ENCODE measurements at regions not wholly inside any gene's neighbourhood (a gene's known extent, or its start where the extent isn't known, plus 50 kb on each side); places are given as distances from the start of the nearest gene placed in this dataset.
"Not testable (repeated sequence)": the region's sequence is repeated elsewhere in the genome, so short reads cannot be mapped to it uniquely, and the experiment has no call there.

DNA sequence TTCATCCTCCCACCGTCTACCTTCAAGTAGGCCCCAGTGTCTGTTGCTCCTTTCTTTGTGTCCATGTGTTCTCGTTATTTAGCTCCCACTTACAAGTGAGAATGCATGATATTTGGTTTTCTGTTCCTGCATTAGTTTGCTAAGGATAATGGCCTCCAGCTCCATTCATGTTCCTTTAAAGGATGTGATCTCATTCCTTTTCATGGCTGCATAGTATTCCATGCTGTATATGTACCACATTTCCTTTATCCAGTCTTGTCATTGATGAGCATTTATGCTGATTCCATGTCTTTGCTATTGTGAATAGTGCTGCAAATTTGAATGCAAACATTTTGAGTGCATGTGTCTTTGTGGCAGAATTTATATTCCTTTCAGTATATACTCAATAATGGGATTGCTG lies 259.6 kb upstream of the PELI2 start:
- H3K4me3 ChIP-seq (ENCODE audit: low read length), result no peak overlapping the region
- DNase-seq (ENCODE audit: low read depth), result no peak
- TF ChIP-seq, protein P1, sequence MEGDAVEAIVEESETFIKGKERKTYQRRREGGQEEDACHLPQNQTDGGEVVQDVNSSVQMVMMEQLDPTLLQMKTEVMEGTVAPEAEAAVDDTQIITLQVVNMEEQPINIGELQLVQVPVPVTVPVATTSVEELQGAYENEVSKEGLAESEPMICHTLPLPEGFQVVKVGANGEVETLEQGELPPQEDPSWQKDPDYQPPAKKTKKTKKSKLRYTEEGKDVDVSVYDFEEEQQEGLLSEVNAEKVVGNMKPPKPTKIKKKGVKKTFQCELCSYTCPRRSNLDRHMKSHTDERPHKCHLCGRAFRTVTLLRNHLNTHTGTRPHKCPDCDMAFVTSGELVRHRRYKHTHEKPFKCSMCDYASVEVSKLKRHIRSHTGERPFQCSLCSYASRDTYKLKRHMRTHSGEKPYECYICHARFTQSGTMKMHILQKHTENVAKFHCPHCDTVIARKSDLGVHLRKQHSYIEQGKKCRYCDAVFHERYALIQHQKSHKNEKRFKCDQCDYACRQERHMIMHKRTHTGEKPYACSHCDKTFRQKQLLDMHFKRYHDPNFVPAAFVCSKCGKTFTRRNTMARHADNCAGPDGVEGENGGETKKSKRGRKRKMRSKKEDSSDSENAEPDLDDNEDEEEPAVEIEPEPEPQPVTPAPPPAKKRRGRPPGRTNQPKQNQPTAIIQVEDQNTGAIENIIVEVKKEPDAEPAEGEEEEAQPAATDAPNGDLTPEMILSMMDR (conservative IDR thresholded peaks at IDR 0.05; ENCODE audit: low read length), result no peak

- not testable (repeated sequence) for H3K4me3 ChIP-seq (ENCODE audit: low read length); DNase-seq (ENCODE audit: low read depth)
Measured at GRCh38 chr14:55861561-55861960, 256.6 kb upstream of the PELI2 start.

DNA sequence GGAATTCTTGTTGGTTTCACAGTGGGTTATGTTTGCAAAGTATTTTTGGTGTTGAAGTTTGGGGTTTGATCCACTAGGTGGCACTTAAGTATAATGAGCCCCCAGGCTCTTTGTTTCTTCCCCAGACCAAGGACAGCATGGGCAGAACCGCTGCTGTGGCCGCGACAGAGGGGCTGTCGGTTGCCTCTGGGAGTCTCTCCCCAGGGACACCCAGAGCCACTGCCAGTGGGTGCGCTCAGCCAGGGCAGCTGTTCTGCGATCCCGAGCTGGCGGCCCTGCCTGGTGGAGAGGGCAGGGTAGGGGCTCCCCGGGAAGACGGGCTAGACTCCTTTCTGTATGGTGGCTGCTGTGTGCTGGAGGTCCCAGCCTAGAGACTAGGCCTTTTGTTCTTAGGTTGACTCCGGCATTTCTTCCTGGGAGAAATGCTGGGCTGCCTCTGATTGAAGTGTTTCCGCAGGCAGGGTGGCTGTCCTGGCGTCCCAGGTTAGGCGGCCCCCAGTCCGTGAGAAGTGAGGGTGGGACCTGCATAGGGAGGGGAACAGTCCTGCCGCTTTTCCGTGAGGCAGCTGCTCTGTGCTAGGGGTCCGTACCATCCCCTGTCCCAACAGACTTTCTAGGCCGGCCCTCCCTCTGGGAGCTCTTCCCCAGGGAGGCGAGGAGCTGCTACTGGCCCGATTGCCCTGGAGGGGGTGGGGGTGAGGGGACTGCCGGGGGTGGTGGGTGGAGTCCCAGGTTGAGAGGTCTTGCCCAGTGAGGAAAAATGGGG lies 253.1 kb upstream of the PELI2 start:
- TF ChIP-seq, protein P1 (conservative IDR thresholded peaks at IDR 0.05; ENCODE audit: low read length), result no peak
- no peak for DNase-seq (ENCODE audit: low read depth)
- no peak overlapping the region for H3K4me3 ChIP-seq (ENCODE audit: low read length)

GRCh38 chr14:55867311-55867710 lies 250.9 kb upstream of the PELI2 start:
- no peak overlapping the region for H3K4me3 ChIP-seq (ENCODE audit: low read length)
- DNase-seq (ENCODE audit: low read depth), result no peak
- TF ChIP-seq, protein P1 (conservative IDR thresholded peaks at IDR 0.05; ENCODE audit: low read length), result no peak

GRCh38 chr14:55867719-55868118 lies 250.5 kb upstream of the PELI2 start:
- H3K4me3 ChIP-seq (ENCODE audit: low read length), result no peak overlapping the region
- TF ChIP-seq, protein P1 (conservative IDR thresholded peaks at IDR 0.05; ENCODE audit: low read length), result no peak
- no peak for DNase-seq (ENCODE audit: low read depth)

- DNase-seq (ENCODE audit: low read depth), result no peak
- TF ChIP-seq, protein P1 (conservative IDR thresholded peaks at IDR 0.05; ENCODE audit: low read length), result no peak
Measured at GRCh38 chr14:55869397-55870049, 248.7 kb upstream of the PELI2 start.

GRCh38 chr14:55873169-55873568 lies 245.0 kb upstream of the PELI2 start:
- DNase-seq (ENCODE audit: low read depth), result no peak
- TF ChIP-seq, protein P1 (conservative IDR thresholded peaks at IDR 0.05; ENCODE audit: low read length), result no peak
- no peak overlapping the region for H3K4me3 ChIP-seq (ENCODE audit: low read length)

More at GRCh38 chr14:55869397-55870049, 248.7 kb upstream of the PELI2 start:
- no peak overlapping the region for H3K4me3 ChIP-seq (ENCODE audit: low read length)

Data from AG10803 (cell line).